Suppressor macrophage treated with lipopolysaccharide for 4 hours (primary cell): ENCODE measurements at regions not wholly inside any gene's neighbourhood (a gene's known extent, or its start where the extent isn't known, plus 50 kb on each side); places are given as distances from the start of the nearest gene placed in this dataset.
A peak's percentile ranks its signal among the peaks of the same experiment; 100 is the strongest.
"Not testable (repeated sequence)": the region's sequence is repeated elsewhere in the genome, so short reads cannot be mapped to it uniquely, and the experiment has no call there.

Source experiments
- DNase-seq: peaks from one replicate; pipeline ENCODE4 v3.0.0-alpha.2; 2020

- DNase-seq, result no peak
Measured at GRCh38 chr12:131464081-131464480, 246.8 kb upstream of the SFSWAP start.

- no peak for DNase-seq
Measured at GRCh38 chr12:131466306-131466705, 244.6 kb upstream of the SFSWAP start.

GRCh38 chr12:131466932-131467331 is 244.0 kb upstream of the SFSWAP start:
- no peak for DNase-seq

GRCh38 chr12:131468206-131468605 is 242.7 kb upstream of the SFSWAP start:
- DNase-seq, result no peak

- DNase-seq, result not testable (repeated sequence)
Measured at GRCh38 chr12:131469945-131470344, 240.9 kb upstream of the SFSWAP start.

- no peak for DNase-seq
Measured at GRCh38 chr12:131471271-131471905, 239.5 kb upstream of the SFSWAP start.

GRCh38 chr12:131471946-131472732 is 238.8 kb upstream of the SFSWAP start:
- DNase-seq, result no peak

GRCh38 chr12:131473261-131473660 is 237.6 kb upstream of the SFSWAP start:
- no peak for DNase-seq

- no peak for DNase-seq
Measured at GRCh38 chr12:131473741-131474709, 236.9 kb upstream of the SFSWAP start.

- DNase-seq, result not testable (repeated sequence)
Measured at GRCh38 chr12:131475012-131475411, 235.9 kb upstream of the SFSWAP start.

- no peak for DNase-seq
Measured at GRCh38 chr12:131477613-131478012, 233.3 kb upstream of the SFSWAP start.

- DNase-seq, result no peak
Measured at GRCh38 chr12:131478468-131478867, 232.4 kb upstream of the SFSWAP start.

GRCh38 chr12:131482199-131482598 is 228.7 kb upstream of the SFSWAP start:
- no peak for DNase-seq

GRCh38 chr12:131482686-131483085 is 228.2 kb upstream of the SFSWAP start:
- no peak for DNase-seq

GRCh38 chr12:131486451-131487230 is 224.2 kb upstream of the SFSWAP start:
- DNase-seq, result no peak

- peak; percentile 22 for DNase-seq
Measured at GRCh38 chr12:131487388-131488124, 223.3 kb upstream of the SFSWAP start.

- no peak for DNase-seq
Measured at GRCh38 chr12:131489718-131490117, 221.2 kb upstream of the SFSWAP start.

GRCh38 chr12:131491155-131491554 is 219.7 kb upstream of the SFSWAP start:
- DNase-seq, result no peak

- DNase-seq, result no peak
Measured at GRCh38 chr12:131491916-131492490, 218.9 kb upstream of the SFSWAP start.

- DNase-seq, result no peak
Measured at GRCh38 chr12:131493068-131493826, 217.6 kb upstream of the SFSWAP start.

GRCh38 chr12:131494216-131494615 is 216.7 kb upstream of the SFSWAP start:
- DNase-seq, result no peak
